ENCODE measurements at regions not wholly inside any gene's neighbourhood (a gene's known extent, or its start where the extent isn't known, plus 50 kb on each side); places are given as distances from the start of the nearest gene placed in this dataset.

GRCh38 chr5:54384356-54384933, 71.1 kb upstream of the HSPB3 start:
- no peak for TF ChIP-seq CTCF (IDR thresholded peaks at IDR 0.05)
- TF ChIP-seq POLR2A (IDR thresholded peaks at IDR 0.05), result no peak
